ENCODE measurements at regions not wholly inside any gene's neighbourhood (a gene's known extent, or its start where the extent isn't known, plus 50 kb on each side); places are given as distances from the start of the nearest gene placed in this dataset.

GRCh38 chr16:55207693-55208428, 116.1 kb upstream of the IRX6 start:
- H3K4me3 ChIP-seq (ENCODE audit: low read depth, low read length): no peak overlapping the region
- TF ChIP-seq CTCF (conservative IDR thresholded peaks at IDR 0.05; ENCODE audit: low read depth, low read length): no peak
- DNase-seq (ENCODE audit: low read depth): no peak

GRCh38 chr16:55209626-55210025, 114.4 kb upstream of the IRX6 start:
- DNase-seq (ENCODE audit: low read depth): no peak
- no peak overlapping the region for H3K4me3 ChIP-seq (ENCODE audit: low read depth, low read length)
- TF ChIP-seq CTCF (conservative IDR thresholded peaks at IDR 0.05; ENCODE audit: low read depth, low read length): no peak

- no peak for TF ChIP-seq CTCF (conservative IDR thresholded peaks at IDR 0.05; ENCODE audit: low read depth, low read length)
Observed at GRCh38 chr16:55212791-55213190, 111.2 kb upstream of the IRX6 start.

GRCh38 chr16:55214412-55214811, 109.6 kb upstream of the IRX6 start:
- H3K4me3 ChIP-seq (ENCODE audit: low read depth, low read length): no peak overlapping the region
- no peak for TF ChIP-seq CTCF (conservative IDR thresholded peaks at IDR 0.05; ENCODE audit: low read depth, low read length)
- DNase-seq (ENCODE audit: low read depth): no peak

More at GRCh38 chr16:55212791-55213190, 111.2 kb upstream of the IRX6 start:
- no peak overlapping the region for H3K4me3 ChIP-seq (ENCODE audit: low read depth, low read length)
- DNase-seq (ENCODE audit: low read depth): no peak

GRCh38 chr16:55214974-55215494, 109.0 kb upstream of the IRX6 start:
- no peak for DNase-seq (ENCODE audit: low read depth)
- no peak overlapping the region for H3K4me3 ChIP-seq (ENCODE audit: low read depth, low read length)
- TF ChIP-seq CTCF (conservative IDR thresholded peaks at IDR 0.05; ENCODE audit: low read depth, low read length): no peak

- no peak for DNase-seq (ENCODE audit: low read depth)
- no peak overlapping the region for H3K4me3 ChIP-seq (ENCODE audit: low read depth, low read length)
- TF ChIP-seq CTCF (conservative IDR thresholded peaks at IDR 0.05; ENCODE audit: low read depth, low read length): no peak
Observed at GRCh38 chr16:55217392-55217791, 106.6 kb upstream of the IRX6 start.

GRCh38 chr16:55221836-55222235, 102.2 kb upstream of the IRX6 start:
- TF ChIP-seq CTCF (conservative IDR thresholded peaks at IDR 0.05; ENCODE audit: low read depth, low read length): no peak
- no peak for DNase-seq (ENCODE audit: low read depth)
- H3K4me3 ChIP-seq (ENCODE audit: low read depth, low read length): no peak overlapping the region
